IMR-90 (cell line): ENCODE measurements at regions not wholly inside any gene's neighbourhood (a gene's known extent, or its start where the extent isn't known, plus 50 kb on each side); places are given as distances from the start of the nearest gene placed in this dataset.

ENCODE experiments used
- ATAC-seq: fragments of 200-7000 bp; cut with Tn5 transposase; 2 replicates; pipeline ENCODE4 v1.9.1; 2020; ENCODE audit warnings: low read depth, mild to moderate bottlenecking, moderate library complexity
- BruUV-seq: library from RNA; stranded (reverse); fragments of 400-500 nt; replicated peaks from 2 replicates; lab custom pipeline; 2021; lab: Mats Ljungman, UMichigan
- CTCF ChIA-PET: fragments of 300-600 bp; formaldehyde crosslinking; extraction: SDS; loops from one replicate; lab custom pipeline; 2021; ENCODE audit warnings: antibody characterized with exemption; lab: Yijun Ruan, JAX
- POLR2A ChIA-PET: fragments of 300-600 bp; sonication (Branson Sonifier 250); formaldehyde crosslinking; loops from one replicate; lab custom pipeline; 2022; ENCODE audit warnings: antibody characterized with exemption; ENCODE audit not compliant: unreplicated experiment; lab: Charles Lee
- DNase-seq: peaks from one replicate; pipeline ENCODE4 v3.0.0; 2013
- H2AFZ ChIP-seq: replicated peaks from 2 replicates; pipeline ENCODE3; 2013; ENCODE audit warnings: low read length, mild to moderate bottlenecking; ENCODE audit not compliant: poor library complexity
- H2AK5ac ChIP-seq: 2 replicates; pipeline ENCODE4 v1.6.1; 2013; ENCODE audit warnings: low read depth, low read length, inconsistent platforms
- H2AK9ac ChIP-seq: replicated peaks from 2 replicates; pipeline ENCODE3; 2013; ENCODE audit warnings: mild to moderate bottlenecking, low read depth, low read length, moderate library complexity; ENCODE audit not compliant: poor library complexity
- H2BK120ac ChIP-seq: 2 replicates; pipeline ENCODE4 v1.6.1; 2013; ENCODE audit warnings: low read depth, low read length, inconsistent platforms
- H2BK15ac ChIP-seq: 3 replicates; pipeline ENCODE4 v1.6.1; 2013; ENCODE audit warnings: low read depth, low read length, inconsistent platforms
- H2BK20ac ChIP-seq: 2 replicates; pipeline ENCODE4 v1.6.1; 2013; ENCODE audit warnings: low read depth, mild to moderate bottlenecking, inconsistent platforms, low read length, moderate library complexity
- H2BK5ac ChIP-seq: 2 replicates; pipeline ENCODE4 v1.6.1; 2013; ENCODE audit warnings: mild to moderate bottlenecking, low read depth, low read length, inconsistent platforms; ENCODE audit not compliant: poor library complexity, severe bottlenecking
- H3K14ac ChIP-seq: replicated peaks from 2 replicates; pipeline ENCODE4 v1.6.1; 2013; ENCODE audit warnings: low read depth, low read length, inconsistent platforms
- H3K18ac ChIP-seq: 2 replicates; pipeline ENCODE4 v1.6.1; 2013; ENCODE audit warnings: low read depth, low read length, control low read depth
- H3K23ac ChIP-seq: 2 replicates; pipeline ENCODE4 v1.6.1; 2013; ENCODE audit warnings: low read depth, low read length, inconsistent platforms
- H3K27ac ChIP-seq: 2 replicates; pipeline ENCODE4 v1.5.1; 2013; ENCODE audit warnings: mild to moderate bottlenecking, control low read depth, low read length; ENCODE audit not compliant: insufficient read depth
- H3K27me3 ChIP-seq: 2 replicates; pipeline ENCODE4 v1.6.1; 2013; ENCODE audit warnings: low read length; ENCODE audit not compliant: control insufficient read depth, insufficient read depth
- H3K36me3 ChIP-seq: 2 replicates; pipeline ENCODE4 v1.6.1; 2013; ENCODE audit warnings: low read length, mixed read lengths; ENCODE audit not compliant: control insufficient read depth, insufficient read depth
- H3K4ac ChIP-seq: 2 replicates; pipeline ENCODE4 v1.6.1; 2013; ENCODE audit warnings: low read depth, low read length, inconsistent platforms
- H3K4me1 ChIP-seq: 2 replicates; pipeline ENCODE4 v1.6.1; 2013; ENCODE audit warnings: low read length, mixed read lengths; ENCODE audit not compliant: control insufficient read depth, insufficient read depth
- H3K4me2 ChIP-seq: 2 replicates; pipeline ENCODE4 v1.6.1; 2013; ENCODE audit warnings: low read depth, mild to moderate bottlenecking, control low read depth, low read length, moderate library complexity
- H3K4me3 ChIP-seq: 2 replicates; pipeline ENCODE4 v1.5.1; 2013; ENCODE audit warnings: low read depth, mild to moderate bottlenecking, control low read depth, low read length, moderate library complexity; ENCODE audit not compliant: insufficient read depth
- H3K56ac ChIP-seq: 2 replicates; pipeline ENCODE4 v1.6.1; 2013; ENCODE audit warnings: low read length, inconsistent platforms; ENCODE audit not compliant: insufficient read depth; ENCODE audit errors: extremely low read depth
- H3K79me1 ChIP-seq, 2 experiments: 2 replicates each; pipeline ENCODE4 v1.6.1; 2013; ENCODE audit warnings: low read length in 2 of 2, inconsistent platforms in 1 of 2, low read depth in 1 of 2
- H3K9ac ChIP-seq: 2 replicates; pipeline ENCODE4 v1.6.1; 2013; ENCODE audit warnings: low read depth, low read length, control low read depth
- H3K9me1 ChIP-seq: 2 replicates; pipeline ENCODE4 v1.6.1; 2013; ENCODE audit warnings: low read length, inconsistent platforms; ENCODE audit not compliant: insufficient read depth
- H3K9me3 ChIP-seq: 2 replicates; pipeline ENCODE4 v1.6.1; 2013; ENCODE audit warnings: low read length; ENCODE audit not compliant: control insufficient read depth, insufficient read depth
- H4K20me1 ChIP-seq: 2 replicates; pipeline ENCODE4 v1.6.1; 2013; ENCODE audit warnings: low read length, inconsistent platforms; ENCODE audit not compliant: insufficient read depth
- H4K5ac ChIP-seq: 2 replicates; pipeline ENCODE4 v1.6.1; 2013; ENCODE audit warnings: mild to moderate bottlenecking, low read depth, low read length, control low read depth
- H4K8ac ChIP-seq, 2 experiments: 2 replicates each; pipeline ENCODE4 v1.6.1; 2013; ENCODE audit warnings: low read depth in 2 of 2, low read length in 2 of 2, control low read depth in 1 of 2, inconsistent platforms in 1 of 2
- H4K91ac ChIP-seq: 2 replicates; pipeline ENCODE4 v1.6.1; 2013; ENCODE audit warnings: low read depth, low read length, inconsistent platforms; ENCODE audit not compliant: insufficient read depth
- BHLHE40 ChIP-seq: fragments of 150-350 bp; IDR thresholded peaks from 2 replicates; pipeline ENCODE4 v1.6.1; 2016; ENCODE audit warnings: mild to moderate bottlenecking, low read depth, low read length
- FOS ChIP-seq: fragments of 150-350 bp; IDR thresholded peaks from 2 replicates; pipeline ENCODE4 v1.6.1; 2016; ENCODE audit warnings: low read depth, low read length
- MAFK ChIP-seq: IDR thresholded peaks from 2 replicates; pipeline ENCODE4 v1.6.1; 2012; ENCODE audit warnings: low read depth, low read length, improper control_type of control experiment
- MXI1 ChIP-seq: IDR thresholded peaks from 2 replicates; pipeline ENCODE4 v1.6.1; 2012; ENCODE audit warnings: low read depth, mild to moderate bottlenecking, low read length, moderate library complexity, borderline replicate concordance
- POLR2A ChIP-seq: IDR thresholded peaks from 2 replicates; pipeline ENCODE4 v1.6.1; 2012; ENCODE audit warnings: mild to moderate bottlenecking, low read depth, low read length
- RCOR1 ChIP-seq: IDR thresholded peaks from 2 replicates; pipeline ENCODE4 v1.6.1; 2012; ENCODE audit warnings: mild to moderate bottlenecking, low read length, improper control_type of control experiment; ENCODE audit not compliant: insufficient replicate concordance
- WGBS, 2 experiments: methylation state at CpG; one replicate each; pipeline versions ENCODE4 v1.1.5 to v1.1.7; 2013; ENCODE audit warnings: missing lambda C conversion rate in 2 of 2; ENCODE audit not compliant: insufficient read length in 1 of 2; ENCODE audit errors: extremely low coverage in 2 of 2; 5-methylcytosine and 5-hydroxymethylcytosine counted together
- dilution Hi-C: fragments of 300-500 bp; cut with HindIII; formaldehyde crosslinking; loops from one replicate; pipeline ENCODE4 v1.14.3; 2018; ENCODE audit warnings: low sequenced_read_pairs; ENCODE audit not compliant: unreplicated experiment
- in situ Hi-C: fragments of 300-500 bp; cut with MboI; formaldehyde crosslinking; loops from 3 replicates; pipeline ENCODE4 v1.14.3; 2019; ENCODE audit warnings: low sequenced_read_pairs, inconsistent platforms, mixed read lengths
- intact Hi-C: fragments of 100-400 bp; cut with micrococcal nuclease; formaldehyde crosslinking; loops from 2 replicates; pipeline ENCODE4 v1.10.0; 2022

DNA sequence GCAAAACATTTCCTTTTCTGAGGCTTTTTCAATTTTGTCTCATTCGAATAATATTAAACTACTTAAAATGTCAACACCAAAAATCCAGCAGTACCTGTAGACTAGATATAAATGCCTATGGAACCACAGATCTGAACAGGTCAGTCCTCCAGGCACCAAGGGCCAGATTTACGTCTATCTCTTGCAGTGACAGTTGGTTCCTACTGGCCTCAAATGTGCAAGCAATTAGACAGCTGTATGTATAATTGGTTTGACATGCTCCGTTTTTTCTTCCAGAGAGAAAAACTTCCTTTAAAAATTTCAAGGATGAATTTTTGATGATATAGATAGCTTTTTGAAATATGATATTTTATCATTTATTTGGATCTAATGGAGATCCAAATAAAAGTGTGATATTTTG, 443.8 kb upstream of the POU3F3 start:
- Histone ChIP-seq H2BK5ac (no peak overlapping the region), H4K91ac (no peak overlapping the region), H3K4me2 (no peak overlapping the region), H3K27me3 (no peaks in the 10 kb centered on the region), H2AK5ac (no peak overlapping the region), H2BK15ac (no peak overlapping the region), H3K36me3 (no peaks in the 10 kb centered on the region), H4K5ac (no peak overlapping the region), H4K20me1 (no peaks in the 10 kb centered on the region), H3K27ac (no peak overlapping the region), H2BK20ac (no peak overlapping the region), H2AFZ (no peak overlapping the region), H3K9me1 (no peaks in the 10 kb centered on the region), H3K9ac (no peak overlapping the region), H3K79me1 (no peaks in the 10 kb centered on the region), H3K4me3 (no peak overlapping the region), H3K4me1 (no peaks in the 10 kb centered on the region), H3K9me3 (peaks cover 7% of the 10 kb centered on the region; the same call in 1 of the 2 replicates), H3K23ac (no peak overlapping the region), H3K56ac (no peak overlapping the region), H3K14ac (no peak overlapping the region), H2AK9ac (no peak overlapping the region), H2BK120ac (no peak overlapping the region), H4K8ac (no peak overlapping the region), H3K4ac (no peak overlapping the region), H3K18ac (no peak overlapping the region)
- ATAC-seq: no peak
- ChIA-PET CTCF (no interaction called here), POLR2A (no interaction called here)
- TF ChIP-seq MXI1: no peak
- TF ChIP-seq FOS: no peak
- TF ChIP-seq MAFK: no peak
- TF ChIP-seq RCOR1: no peak
- TF ChIP-seq POLR2A: no peak
- no peak for TF ChIP-seq BHLHE40
- no peak for DNase-seq
- dilution Hi-C loops (no loop called here), intact Hi-C loops (no loop called here), in situ Hi-C loops (no loop called here)
- WGBS, 2 experiments: no CpG with 5 or more reads among the region's 3 CpGs
- no TSS peak for BruUV-seq
